CD14-positive monocyte (primary cell): ENCODE measurements at regions not wholly inside any gene's neighbourhood (a gene's known extent, or its start where the extent isn't known, plus 50 kb on each side); places are given as distances from the start of the nearest gene placed in this dataset.

Source experiments
- DNase-seq, 3 donors: peaks; one replicate each; pipeline ENCODE4 v3.0.0-alpha.2; 2011 to 2022
- H2AFZ ChIP-seq: 2 replicates; pipeline ENCODE4 v1.6.0; 2012; ENCODE audit warnings: mild to moderate bottlenecking, low read depth, low read length, inconsistent platforms; ENCODE audit not compliant: insufficient read depth, poor library complexity, severe bottlenecking
- H3K27ac ChIP-seq, 2 donors: 1 replicate in 1 of 2; 2 replicates in 1 of 2; pipeline ENCODE4 v1.5.1; 2012 to 2013; ENCODE audit warnings: low read length in 2 of 2, control low read depth in 1 of 2, inconsistent platforms in 1 of 2, low read depth in 1 of 2, mild to moderate bottlenecking in 1 of 2
- H3K27me3 ChIP-seq, 2 donors: one replicate each; pipeline versions ENCODE4 v1.6.0 to v1.6.1; 2011 to 2013; ENCODE audit warnings: low read length in 2 of 2; ENCODE audit not compliant: control insufficient read depth in 2 of 2, insufficient read depth in 2 of 2
- H3K36me3 ChIP-seq, 2 donors: replicated peaks in 1 of 2; 1 replicate in 1 of 2; 2 replicates in 1 of 2; pipeline versions ENCODE4 v1.5.1 to v1.6.1; 2012 to 2013; ENCODE audit warnings: low read length in 2 of 2, control low read depth in 1 of 2, inconsistent platforms in 1 of 2, mild to moderate bottlenecking in 1 of 2; ENCODE audit not compliant: insufficient read depth in 2 of 2, control insufficient read depth in 1 of 2
- H3K4me1 ChIP-seq, 2 donors: 1 replicate in 1 of 2; 2 replicates in 1 of 2; pipeline versions ENCODE4 v1.5.1 to v1.6.1; 2012 to 2013; ENCODE audit warnings: low read length in 2 of 2, control low read depth in 1 of 2, inconsistent platforms in 1 of 2, mild to moderate bottlenecking in 1 of 2, moderate library complexity in 1 of 2; ENCODE audit not compliant: insufficient read depth in 2 of 2, control insufficient read depth in 1 of 2
- H3K4me2 ChIP-seq: replicated peaks from 2 replicates; pipeline ENCODE3; 2012; ENCODE audit warnings: low read length, moderate library complexity, mild to moderate bottlenecking; ENCODE audit not compliant: poor library complexity, severe bottlenecking; ENCODE audit errors: extremely low read depth
- H3K4me3 ChIP-seq, 3 experiments: fragments of 200-600 bp in 1 of 3; sonication (generic) in 1 of 3; replicated peaks in 1 of 3; 1 replicate in 2 of 3; 2 replicates in 1 of 3; pipeline ENCODE4 v1.5.1; 2011 to 2013; ENCODE audit warnings: low read length in 3 of 3, mild to moderate bottlenecking in 3 of 3, control low read depth in 2 of 3, low read depth in 2 of 3, inconsistent platforms in 1 of 3, moderate library complexity in 1 of 3
- H3K79me2 ChIP-seq: 2 replicates; pipeline ENCODE4 v1.6.0; 2012; ENCODE audit warnings: mild to moderate bottlenecking, control low read depth, inconsistent platforms, low read length, moderate library complexity; ENCODE audit not compliant: insufficient read depth
- H3K9ac ChIP-seq: 2 replicates; pipeline ENCODE4 v1.6.0; 2017; ENCODE audit warnings: low read length, mild to moderate bottlenecking; ENCODE audit not compliant: insufficient read depth, poor library complexity, severe bottlenecking
- H3K9me3 ChIP-seq, 2 donors: replicated peaks in 1 of 2; 1 replicate in 1 of 2; 2 replicates in 1 of 2; pipeline versions ENCODE4 v1.5.1 to v1.6.1; 2012 to 2013; ENCODE audit warnings: low read length in 2 of 2, control low read depth in 1 of 2; ENCODE audit not compliant: control insufficient read depth in 1 of 2, insufficient read depth in 1 of 2
- H4K20me1 ChIP-seq: 2 replicates; pipeline ENCODE4 v1.6.0; 2012; ENCODE audit warnings: mild to moderate bottlenecking, low read length, control low read depth, moderate library complexity; ENCODE audit not compliant: insufficient read depth
- H3K27ac Mint-ChIP-seq, 7 donors: one replicate each; pipeline ENCODE4 v1.8.0; 2020; ENCODE audit warnings: mild to moderate bottlenecking in 7 of 7, mixed read lengths in 7 of 7, moderate library complexity in 6 of 7, inconsistent platforms in 2 of 7
- H3K27me3 Mint-ChIP-seq, 3 donors: one replicate each; pipeline ENCODE4 v1.8.0; 2021 to 2022; ENCODE audit warnings: low read depth in 3 of 3, mild to moderate bottlenecking in 3 of 3, mixed read lengths in 3 of 3, moderate library complexity in 3 of 3, inconsistent platforms in 1 of 3
- H3K36me3 Mint-ChIP-seq, 2 donors: one replicate each; pipeline ENCODE4 v1.8.0; 2020; ENCODE audit warnings: mixed read lengths in 2 of 2, inconsistent platforms in 1 of 2, mild to moderate bottlenecking in 1 of 2
- H3K4me1 Mint-ChIP-seq: one replicate; pipeline ENCODE4 v1.8.0; 2020; ENCODE audit warnings: mild to moderate bottlenecking, mixed read lengths
- H3K4me3 Mint-ChIP-seq, 2 donors: one replicate each; pipeline ENCODE4 v1.8.0; 2020; ENCODE audit warnings: mild to moderate bottlenecking in 2 of 2, mixed read lengths in 2 of 2, moderate library complexity in 1 of 2
- H3K9me3 Mint-ChIP-seq, 7 donors: one replicate each; pipeline ENCODE4 v1.8.0; 2020 to 2022; ENCODE audit warnings: mixed read lengths in 7 of 7, mild to moderate bottlenecking in 6 of 7, moderate library complexity in 6 of 7, inconsistent platforms in 2 of 7
- WGBS: methylation state at CpG from one replicate; pipeline ENCODE4 v1.1.5; 2013; ENCODE audit warnings: missing lambda C conversion rate; ENCODE audit not compliant: insufficient coverage; 5-methylcytosine and 5-hydroxymethylcytosine counted together
- intact Hi-C, 2 donors: fragments of 100-400 bp; cut with micrococcal nuclease; formaldehyde crosslinking; loops; one replicate each; pipeline versions ENCODE4 v1.15.0 to v1.15.1; 2023
- TF ChIP-seq, protein P1 (sequence below): fragments of 200-600 bp; IDR thresholded peaks from one replicate; pipeline ENCODE4 v1.8.0; 2022; ENCODE audit warnings: antibody characterized with exemption, mild to moderate bottlenecking

DNA sequence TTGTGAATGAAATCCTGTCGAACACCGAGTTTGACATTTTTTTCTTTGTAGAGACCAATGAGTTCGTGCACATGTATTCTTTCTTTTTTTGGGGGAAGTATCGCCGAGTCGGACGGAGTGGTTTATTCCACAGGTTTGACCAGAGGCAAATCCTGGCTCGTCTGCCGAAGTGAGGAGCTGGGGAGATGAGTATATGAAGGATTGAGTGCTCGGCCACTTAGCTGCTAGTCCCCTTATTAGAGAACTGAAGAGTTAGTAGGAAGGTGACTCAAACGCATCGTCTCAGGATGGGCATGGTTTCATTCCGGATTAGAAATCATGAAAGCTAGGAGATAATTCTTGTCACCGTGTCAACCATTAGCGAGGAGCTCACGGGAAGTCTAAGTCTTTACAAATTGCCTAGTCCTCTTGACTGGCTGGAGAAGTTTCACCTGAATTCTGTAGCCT, 154.7 kb upstream of the GOLIM4 start:
- Mint-ChIP-seq H3K27ac (no peak overlapping the region), H3K36me3 (no peaks in the 10 kb centered on the region), H3K4me1 (peaks cover 20% of the 10 kb centered on the region), H3K27me3 (peaks cover 29 to 44% (median 38%) of the 10 kb centered on the region in 3 donors), H3K9me3 (peaks cover 0 to 13% (median 4%) of the 10 kb centered on the region in 7 donors), H3K4me3 (peak overlapping the region; percentile 72 to 86)
- H3K4me3 ChIP-seq: peak overlapping the region; percentile 19 to 77 (median 36)
- no peaks in the 10 kb centered on the region for H4K20me1 ChIP-seq
- peaks cover 17 to 26% of the 10 kb centered on the region in 2 donors for H3K4me1 ChIP-seq
- no peaks in the 10 kb centered on the region for H3K79me2 ChIP-seq
- peaks cover 11 to 31% of the 10 kb centered on the region in 2 donors for H3K27me3 ChIP-seq
- H3K36me3 ChIP-seq: no peaks in the 10 kb centered on the region
- no peak for DNase-seq
- H3K27ac ChIP-seq: no peak overlapping the region
- intact Hi-C loops: no loop called here
- WGBS: under 1% methylated on average over 12 of the region's 16 CpGs
- no peak overlapping the region for H3K9ac ChIP-seq
- peaks cover 0 to 2% of the 10 kb centered on the region in 2 donors for H3K9me3 ChIP-seq
- peak overlapping the region; percentile 85 for H3K4me2 ChIP-seq
- peak overlapping the region; percentile 63 for H2AFZ ChIP-seq
- TF ChIP-seq, protein P1, sequence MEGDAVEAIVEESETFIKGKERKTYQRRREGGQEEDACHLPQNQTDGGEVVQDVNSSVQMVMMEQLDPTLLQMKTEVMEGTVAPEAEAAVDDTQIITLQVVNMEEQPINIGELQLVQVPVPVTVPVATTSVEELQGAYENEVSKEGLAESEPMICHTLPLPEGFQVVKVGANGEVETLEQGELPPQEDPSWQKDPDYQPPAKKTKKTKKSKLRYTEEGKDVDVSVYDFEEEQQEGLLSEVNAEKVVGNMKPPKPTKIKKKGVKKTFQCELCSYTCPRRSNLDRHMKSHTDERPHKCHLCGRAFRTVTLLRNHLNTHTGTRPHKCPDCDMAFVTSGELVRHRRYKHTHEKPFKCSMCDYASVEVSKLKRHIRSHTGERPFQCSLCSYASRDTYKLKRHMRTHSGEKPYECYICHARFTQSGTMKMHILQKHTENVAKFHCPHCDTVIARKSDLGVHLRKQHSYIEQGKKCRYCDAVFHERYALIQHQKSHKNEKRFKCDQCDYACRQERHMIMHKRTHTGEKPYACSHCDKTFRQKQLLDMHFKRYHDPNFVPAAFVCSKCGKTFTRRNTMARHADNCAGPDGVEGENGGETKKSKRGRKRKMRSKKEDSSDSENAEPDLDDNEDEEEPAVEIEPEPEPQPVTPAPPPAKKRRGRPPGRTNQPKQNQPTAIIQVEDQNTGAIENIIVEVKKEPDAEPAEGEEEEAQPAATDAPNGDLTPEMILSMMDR: no peak

DNA sequence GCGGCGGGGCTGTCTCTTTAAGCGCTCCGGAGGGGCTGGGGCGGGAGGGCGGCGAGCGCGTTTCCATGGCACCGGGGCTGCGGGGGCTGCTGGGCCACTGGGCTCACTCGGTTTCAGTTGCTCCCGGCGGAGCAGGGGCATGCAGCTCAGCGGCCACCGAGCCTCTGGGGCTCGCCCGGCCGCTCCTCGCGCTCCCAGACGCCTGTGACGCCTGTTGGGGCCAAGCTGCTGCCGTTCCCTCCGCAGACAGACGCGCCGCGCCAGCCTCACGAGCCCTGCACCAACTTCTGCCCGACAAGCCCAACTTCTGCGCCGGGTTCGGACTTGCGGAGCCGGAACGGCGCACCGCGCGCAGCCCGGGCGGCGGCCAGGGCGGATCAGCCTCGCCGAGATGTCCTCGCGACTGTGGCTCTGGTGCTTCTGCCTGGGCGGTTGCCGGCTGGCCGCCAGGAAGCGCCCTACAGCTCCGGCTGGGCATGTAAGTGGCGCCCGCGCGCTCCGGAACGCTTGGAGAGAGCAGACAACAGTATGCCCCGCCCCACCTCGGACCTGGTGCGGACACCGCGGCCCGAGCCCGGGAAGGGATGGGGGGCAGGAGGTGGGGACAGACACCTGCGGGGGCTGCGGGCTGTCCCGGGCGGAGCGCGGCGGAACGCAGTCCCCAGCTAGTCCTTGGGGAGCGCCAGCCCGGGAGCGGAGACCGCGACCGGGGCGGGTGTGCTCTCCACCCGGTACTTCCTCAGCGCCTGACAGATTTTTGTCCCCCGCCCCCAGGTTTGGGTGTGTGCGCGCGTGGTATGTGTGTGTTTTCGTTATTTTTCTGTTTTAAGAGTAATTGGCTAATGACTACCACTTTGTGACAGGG, 154.1 kb upstream of the GOLIM4 start:
- DNase-seq: peak in 2 of 3 donors; percentile 9 to 10
- H3K27me3 ChIP-seq: peaks cover 11 to 31% of the 10 kb centered on the region in 2 donors
- H3K9ac ChIP-seq: peak overlapping the region; percentile 8
- H3K79me2 ChIP-seq: no peaks in the 10 kb centered on the region
- TF ChIP-seq, protein P1: peak; percentile 9
- no peaks in the 10 kb centered on the region for H3K36me3 ChIP-seq
- peaks cover 0 to 8% (median 0%) of the 10 kb centered on the region in 7 donors for H3K9me3 Mint-ChIP-seq
- H2AFZ ChIP-seq: peak overlapping the region; percentile 63
- H3K27me3 Mint-ChIP-seq: peaks cover 29 to 44% (median 38%) of the 10 kb centered on the region in 3 donors
- peaks cover 20% of the 10 kb centered on the region for H3K4me1 Mint-ChIP-seq
- peak overlapping the region; percentile 19 to 77 (median 36) for H3K4me3 ChIP-seq
- no peak overlapping the region for H3K27ac Mint-ChIP-seq
- H4K20me1 ChIP-seq: no peaks in the 10 kb centered on the region
- H3K36me3 Mint-ChIP-seq: no peaks in the 10 kb centered on the region
- H3K4me1 ChIP-seq: peaks cover 17 to 26% of the 10 kb centered on the region in 2 donors
- intact Hi-C loops: no loop called here
- H3K9me3 ChIP-seq: no peaks in the 10 kb centered on the region
- WGBS: under 1% methylated on average over 87 of the region's 89 CpGs
- H3K27ac ChIP-seq: no peak overlapping the region
- H3K4me2 ChIP-seq: peak overlapping the region; percentile 85
- peak overlapping the region; percentile 72 to 94 for H3K4me3 Mint-ChIP-seq
